SK-N-DZ (cell line): ENCODE measurements at regions not wholly inside any gene's neighbourhood (a gene's known extent, or its start where the extent isn't known, plus 50 kb on each side); places are given as distances from the start of the nearest gene placed in this dataset.

Source experiments
- DNase-seq: peaks from one replicate; pipeline ENCODE4 v3.0.0-alpha.2; 2015; ENCODE audit warnings: low spot score

GRCh38 chr11:69917529-69917928, 98.3 kb upstream of the FGF3 start:
- no peak for DNase-seq

DNA sequence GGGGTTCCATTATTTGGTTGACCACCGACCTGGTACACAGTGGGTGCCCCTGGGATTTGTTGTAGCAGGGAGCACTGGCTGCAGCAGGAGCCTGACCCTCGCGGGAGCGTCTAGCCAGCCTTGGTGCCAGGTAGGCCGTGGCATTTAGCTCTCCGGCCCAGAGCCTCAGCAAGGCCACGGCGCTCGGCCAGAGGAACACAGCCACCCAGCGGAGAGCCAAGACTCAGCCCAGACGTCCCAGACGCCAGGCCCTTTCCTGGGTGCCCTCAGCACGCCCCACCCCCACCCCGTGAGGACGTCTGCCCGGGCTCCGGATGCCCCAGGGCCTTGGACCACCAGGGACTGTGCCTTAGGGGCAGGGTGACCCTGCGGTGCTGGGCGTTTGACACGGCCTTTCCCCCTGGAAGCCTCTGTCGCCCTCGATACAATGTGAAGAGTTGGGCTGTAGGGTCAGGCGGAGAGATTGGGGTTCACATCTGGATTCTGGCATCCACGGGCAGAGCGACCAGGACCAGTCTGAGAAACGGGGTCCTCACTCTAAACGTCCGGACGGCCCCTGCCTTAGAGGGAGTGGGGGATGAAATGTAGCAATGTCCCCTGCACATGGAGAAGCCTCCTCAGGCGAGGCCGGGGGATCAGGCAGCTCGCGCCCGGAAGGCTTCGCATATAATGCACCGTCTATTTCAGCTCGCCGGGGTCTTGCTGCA, 99.2 kb upstream of the FGF3 start:
- no peak for DNase-seq

- peak; percentile 45 for DNase-seq
Observed at GRCh38 chr11:69918938-69919650, 99.9 kb upstream of the FGF3 start.

GRCh38 chr11:69919659-69920344, 100.6 kb upstream of the FGF3 start:
- DNase-seq = no peak

- no peak for DNase-seq
Observed at GRCh38 chr11:69920345-69921127, 101.3 kb upstream of the FGF3 start.

DNA sequence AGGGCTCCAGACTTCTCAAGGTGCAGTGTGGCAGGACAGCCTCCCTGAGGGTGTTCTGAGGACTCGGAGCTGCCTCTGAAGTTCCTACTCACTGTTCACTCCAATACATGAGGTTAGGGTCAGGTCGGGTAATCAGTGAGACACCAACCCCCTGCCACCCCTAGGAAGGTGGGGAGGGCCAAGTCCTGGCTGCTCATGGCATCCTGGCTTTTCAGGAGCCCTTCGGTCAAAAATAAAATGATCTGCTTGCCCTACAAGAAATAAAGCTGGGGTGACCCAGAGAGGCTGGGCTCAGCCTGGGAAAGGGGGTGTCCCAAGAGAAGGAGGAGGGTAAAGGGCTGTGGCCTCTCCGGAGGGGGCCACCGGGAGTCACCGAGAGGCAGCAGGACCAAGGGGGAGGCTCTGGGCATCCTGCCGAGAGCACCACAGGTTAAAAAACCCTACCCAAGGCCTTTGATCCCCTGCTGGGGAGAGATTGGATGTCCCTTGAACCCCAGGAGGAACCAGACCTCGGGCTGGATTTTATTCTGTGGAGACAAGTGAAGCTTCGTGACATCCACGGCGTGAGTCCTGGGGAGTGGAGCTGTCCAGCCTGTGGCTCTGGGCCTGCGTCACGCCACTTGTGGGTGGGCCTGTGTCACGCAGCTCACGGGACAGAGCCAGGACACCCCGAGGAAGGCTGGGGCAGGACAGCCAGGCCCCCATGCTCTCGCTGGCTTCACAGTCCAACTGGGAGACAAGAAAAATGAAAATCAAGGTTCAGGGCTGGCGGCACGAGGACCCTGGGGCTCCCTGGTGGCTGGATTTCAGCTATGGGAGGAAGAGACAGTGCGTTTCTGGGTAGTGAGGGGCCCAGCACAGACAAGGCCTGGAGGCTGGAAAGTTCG, 102.2 kb upstream of the FGF3 start:
- no peak for DNase-seq

DNA sequence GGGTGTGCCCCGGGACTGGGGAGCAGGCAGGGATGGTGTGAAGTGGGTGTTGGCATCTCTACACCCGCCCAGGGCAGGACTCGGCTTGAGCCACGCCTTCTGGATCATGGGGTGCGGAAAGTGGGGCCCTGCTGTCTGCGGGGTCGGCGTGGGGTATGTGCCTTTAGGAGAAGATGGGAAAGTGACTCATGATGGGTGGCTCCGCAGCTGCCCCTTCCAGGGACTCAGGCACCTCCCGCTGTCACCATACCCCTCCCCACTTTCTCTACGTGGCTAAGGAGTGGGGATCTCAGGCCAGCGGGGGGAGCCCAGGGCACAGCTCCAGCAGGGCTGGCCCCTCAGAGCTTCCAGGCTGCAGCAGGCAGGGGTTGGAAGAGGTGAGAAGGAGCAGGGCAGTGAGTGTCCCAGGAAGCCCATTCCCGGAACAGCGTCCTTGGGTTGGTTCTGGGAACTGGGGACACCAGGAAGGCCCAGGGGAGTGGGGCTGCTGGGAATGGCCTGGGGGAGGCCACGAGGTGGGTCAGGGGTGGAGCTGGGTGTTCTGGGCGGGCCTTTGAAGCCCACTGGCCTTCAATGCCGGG, 102.9 kb upstream of the FGF3 start:
- DNase-seq = no peak

DNA sequence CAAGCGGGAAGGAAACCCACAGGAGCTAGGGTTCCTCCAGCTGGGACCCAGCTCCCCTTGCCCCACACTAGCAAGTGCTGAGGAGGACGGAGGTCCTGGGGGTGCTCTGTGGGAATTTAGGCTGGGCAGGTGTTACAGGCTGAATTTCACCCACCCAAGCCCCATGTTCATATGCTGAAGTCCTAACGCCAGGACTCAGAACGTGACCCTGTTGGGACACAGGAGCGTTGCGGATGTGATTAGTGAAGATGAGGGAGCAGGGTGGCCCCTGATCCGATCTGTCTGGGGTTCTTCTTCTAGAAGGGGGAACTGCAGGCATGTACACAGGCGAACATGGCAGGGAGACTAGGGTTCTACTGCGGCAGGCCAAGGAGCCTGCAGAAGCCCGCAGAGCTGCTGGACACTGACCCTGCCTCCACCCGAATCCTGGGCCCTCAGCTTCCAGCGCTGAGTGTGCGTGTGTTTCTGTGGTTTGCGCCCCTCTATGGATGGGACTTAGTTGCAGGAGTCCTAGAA, 103.4 kb upstream of the FGF3 start:
- no peak for DNase-seq

DNA sequence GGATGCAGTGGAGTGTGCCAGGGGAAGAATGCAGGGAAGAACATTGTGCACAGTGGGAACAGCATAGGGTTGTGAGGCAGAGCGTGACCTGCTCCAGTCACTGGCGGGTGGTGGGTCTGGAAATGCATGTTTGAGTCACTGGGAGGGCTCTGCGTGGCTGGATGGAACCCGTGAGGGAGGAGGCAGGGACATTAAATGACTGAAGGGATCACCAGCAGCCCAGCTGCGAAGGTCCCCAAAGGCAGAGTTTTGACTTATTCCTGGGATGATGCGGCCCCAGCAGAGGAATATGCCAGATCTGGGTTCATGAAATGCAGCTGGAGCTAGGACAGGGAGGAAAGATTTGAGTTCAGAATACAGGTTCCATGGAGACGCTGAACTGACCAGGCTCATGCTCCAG, 104.0 kb upstream of the FGF3 start:
- DNase-seq = no peak

DNA sequence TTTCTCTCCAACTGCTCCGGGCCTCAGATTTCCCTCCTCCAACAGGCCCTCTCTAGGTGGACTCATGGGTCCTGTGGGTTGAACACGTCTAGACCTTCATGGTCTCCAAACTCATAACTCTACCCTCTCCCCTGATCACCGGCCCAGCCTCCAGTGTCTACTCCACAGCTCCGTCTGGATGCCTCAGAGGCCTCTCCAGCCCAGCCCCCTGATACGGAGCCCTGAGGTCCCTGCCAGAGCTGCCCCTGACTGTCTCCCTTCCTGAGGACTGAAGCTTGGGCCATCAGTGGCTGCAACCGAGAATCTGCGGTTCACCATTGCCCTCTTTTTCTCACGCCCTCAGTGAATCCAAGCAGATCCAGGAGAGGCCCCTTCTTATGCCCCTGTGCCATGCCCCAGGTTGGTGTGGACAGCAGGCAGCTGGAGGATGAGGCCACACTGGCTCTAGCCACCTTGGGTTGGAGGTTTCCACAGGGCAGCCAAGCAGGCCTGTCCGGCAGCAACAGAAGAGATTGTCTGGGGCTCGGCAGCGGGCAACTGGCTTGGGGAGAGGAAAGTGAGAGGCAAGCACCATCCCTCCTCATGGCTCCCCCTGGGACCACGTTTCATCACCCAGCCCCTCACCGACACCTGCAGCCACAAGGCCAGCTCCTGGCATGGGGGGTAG, 104.6 kb upstream of the FGF3 start:
- no peak for DNase-seq

- DNase-seq = no peak
Observed at GRCh38 chr11:69924308-69925161, 105.3 kb upstream of the FGF3 start.

DNA sequence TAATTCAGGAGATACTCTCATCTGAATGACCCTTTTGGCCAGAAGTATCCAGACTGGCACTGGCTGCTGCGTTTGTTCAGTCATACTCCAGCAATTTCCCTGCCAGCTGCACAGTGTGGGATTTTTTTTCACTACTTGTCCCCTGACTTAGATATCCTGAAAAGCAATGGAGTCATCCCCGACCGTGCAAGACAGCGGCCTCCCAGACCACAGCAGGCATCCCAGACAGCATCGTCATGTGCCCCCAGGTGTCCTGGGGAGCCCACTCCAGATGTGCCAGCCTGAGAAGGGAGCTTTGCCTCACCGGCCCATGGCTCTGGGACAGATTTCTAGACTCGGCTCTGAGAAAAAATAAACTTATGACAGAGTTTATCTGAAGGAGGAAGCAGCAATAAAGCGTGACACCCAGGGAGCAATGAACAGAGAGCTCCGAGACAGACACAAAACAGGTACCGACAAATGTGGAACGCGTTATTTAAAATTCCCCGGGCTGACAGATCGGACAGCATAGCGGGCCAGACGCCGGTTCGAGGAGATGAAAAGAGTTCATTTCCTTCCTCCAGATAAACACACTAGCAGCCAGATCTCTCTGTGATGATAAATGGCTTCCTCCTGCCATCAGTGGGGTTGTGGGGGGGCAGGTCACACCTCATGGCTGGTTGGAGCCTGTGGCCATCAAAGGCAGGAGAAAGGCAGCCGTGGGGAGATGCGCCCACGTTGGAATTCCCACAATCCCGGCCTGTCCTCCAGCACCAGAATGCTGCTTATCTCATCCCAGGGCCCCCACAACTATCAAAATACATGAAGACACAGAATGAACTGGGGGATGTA, 106.4 kb upstream of the FGF3 start:
- DNase-seq = no peak

DNA sequence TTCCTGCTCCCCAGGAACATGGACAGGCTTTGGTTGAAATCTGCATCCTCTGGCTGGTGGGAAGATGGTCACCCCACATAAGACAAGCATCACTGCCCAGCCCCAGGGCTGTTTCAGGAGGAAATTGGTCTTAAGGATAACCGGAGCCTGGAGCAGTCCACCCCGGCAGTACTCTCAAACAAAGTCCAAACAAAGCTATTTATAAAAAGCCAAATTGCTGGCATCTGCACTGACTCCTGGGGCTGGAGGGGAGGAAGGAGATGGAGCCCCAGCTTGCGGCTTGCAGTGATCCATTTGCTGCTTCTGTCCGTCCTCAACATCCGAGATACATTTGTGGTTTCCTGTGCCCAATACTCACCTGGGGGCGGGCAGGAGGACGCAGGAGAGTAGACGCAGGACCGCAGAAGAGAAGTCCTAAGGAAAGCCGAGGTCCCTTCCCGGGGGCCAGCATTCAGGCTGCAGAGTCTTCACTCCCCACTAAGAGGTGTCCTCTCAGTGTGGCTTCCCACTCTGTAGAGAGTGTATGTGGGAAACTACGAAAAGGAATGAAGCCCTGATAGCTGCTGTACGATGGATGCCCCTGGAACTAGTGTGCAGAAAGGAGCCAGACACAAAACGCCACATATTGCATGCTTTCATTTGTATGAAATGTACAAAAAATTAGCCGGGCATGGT, 107.3 kb upstream of the FGF3 start:
- no peak for DNase-seq

GRCh38 chr11:69928121-69928520, 108.9 kb upstream of the FGF3 start:
- DNase-seq = no peak

DNA sequence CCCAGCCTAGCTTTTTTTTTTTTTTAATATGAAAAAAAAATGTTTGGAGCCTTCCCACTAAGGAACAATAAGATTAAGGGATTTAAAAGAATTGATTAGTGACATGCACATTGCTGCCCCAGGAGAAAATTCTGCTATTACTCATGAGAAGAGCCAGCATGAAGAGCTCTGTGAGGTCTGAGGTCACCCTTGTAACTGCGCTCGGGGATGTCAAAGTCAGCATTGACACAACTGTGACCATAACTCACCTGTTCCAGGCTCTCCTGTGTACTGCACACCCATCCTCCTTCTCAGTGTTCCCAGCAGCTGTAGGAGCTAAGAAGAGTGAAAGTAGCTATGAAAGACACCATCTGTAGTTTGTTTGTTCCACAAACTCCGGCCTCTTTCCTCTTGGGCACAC, 109.8 kb upstream of the FGF3 start:
- no peak for DNase-seq

DNA sequence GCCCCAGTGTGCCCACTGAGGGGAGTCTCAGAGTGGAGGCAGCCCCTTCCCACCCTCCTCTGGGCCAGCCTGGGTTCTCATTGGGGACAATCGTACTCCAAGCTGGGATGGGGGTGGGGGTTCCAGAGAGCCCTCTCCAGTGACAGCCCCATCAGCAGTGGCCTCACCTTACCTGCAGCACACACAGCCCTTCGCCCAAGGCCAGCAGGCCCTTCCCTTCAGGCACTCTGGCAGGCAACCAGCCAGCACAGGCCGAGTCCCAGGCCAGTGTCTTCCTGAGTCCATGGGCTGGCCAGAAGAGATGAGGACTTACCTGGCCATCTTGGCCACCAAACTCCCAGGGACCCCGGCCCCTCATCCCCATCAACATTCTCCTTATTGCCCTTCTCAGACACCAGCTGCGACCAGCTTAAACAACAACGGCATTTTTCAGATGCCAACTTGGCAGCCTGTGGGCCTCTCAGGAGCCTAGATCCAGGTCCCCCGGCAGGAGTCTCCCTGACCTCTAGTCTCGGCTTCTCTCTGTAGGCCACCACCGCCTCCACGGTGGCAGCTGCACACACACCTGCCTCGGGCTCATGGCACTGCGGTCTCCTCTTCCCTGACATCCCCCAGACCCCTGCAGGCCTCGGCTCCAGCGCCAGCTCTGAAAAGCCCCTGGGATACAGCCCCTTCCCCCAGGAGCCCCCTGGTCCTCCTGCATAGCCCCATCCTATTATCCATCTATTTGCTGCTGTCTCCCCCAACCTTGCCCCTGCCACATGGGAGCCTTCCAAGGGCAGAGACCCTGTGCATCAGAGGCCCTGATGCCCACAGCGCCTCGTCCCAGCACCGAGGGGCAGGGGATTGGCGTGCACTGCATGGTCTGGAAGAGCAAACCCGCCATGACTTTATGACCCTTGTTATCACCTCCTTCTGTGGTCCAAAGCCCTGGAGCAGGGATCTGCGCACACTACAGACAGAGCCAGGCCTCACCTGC, 111.2 kb upstream of the FGF3 start:
- DNase-seq = no peak
